Liver (tissue), 8 donors: ENCODE measurements at regions not wholly inside any gene's neighbourhood (a gene's known extent, or its start where the extent isn't known, plus 50 kb on each side); places are given as distances from the start of the nearest gene placed in this dataset.

Source experiments
- DNase-seq: peaks from one replicate; pipeline ENCODE4 v3.0.0-alpha.2; 2017; ENCODE audit warnings: low spot score
- H3K27ac ChIP-seq, 2 donors: one replicate each; pipeline ENCODE4 v1.7.0; 2013; ENCODE audit warnings: inconsistent platforms in 2 of 2, low read length in 2 of 2, control low read depth in 1 of 2, low read depth in 1 of 2, mild to moderate bottlenecking in 1 of 2
- H3K27me3 ChIP-seq, 4 donors: one replicate each; pipeline versions ENCODE4 v1.6.1 to v1.7.0; 2013; ENCODE audit warnings: low read length in 3 of 4, inconsistent platforms in 1 of 4, mild to moderate bottlenecking in 1 of 4, moderate library complexity in 1 of 4; ENCODE audit not compliant: control insufficient read depth in 4 of 4, insufficient read depth in 4 of 4
- H3K36me3 ChIP-seq, 4 donors: one replicate each; pipeline versions ENCODE4 v1.6.1 to v1.7.0; 2013; ENCODE audit warnings: low read length in 3 of 4, mild to moderate bottlenecking in 3 of 4, low read depth in 1 of 4, moderate library complexity in 1 of 4; ENCODE audit not compliant: control insufficient read depth in 4 of 4, insufficient read depth in 3 of 4
- H3K4me1 ChIP-seq, 4 donors: one replicate each; pipeline versions ENCODE4 v1.6.1 to v1.7.0; 2013; ENCODE audit warnings: low read length in 3 of 4, mild to moderate bottlenecking in 3 of 4, moderate library complexity in 1 of 4; ENCODE audit not compliant: control insufficient read depth in 4 of 4, insufficient read depth in 4 of 4
- H3K4me3 ChIP-seq, 3 donors: one replicate each; pipeline versions ENCODE4 v1.6.1 to v1.7.0; 2013; ENCODE audit warnings: low read length in 3 of 3, control low read depth in 1 of 3, low read depth in 1 of 3, mild to moderate bottlenecking in 1 of 3
- H3K9ac ChIP-seq, 2 donors: one replicate each; pipeline ENCODE4 v1.7.0; 2013; ENCODE audit warnings: low read length in 2 of 2, mild to moderate bottlenecking in 2 of 2, moderate library complexity in 2 of 2, control low read depth in 1 of 2, low read depth in 1 of 2
- H3K9me3 ChIP-seq, 4 donors: one replicate each; pipeline versions ENCODE4 v1.6.1 to v1.7.0; 2013; ENCODE audit warnings: low read length in 3 of 4; ENCODE audit not compliant: control insufficient read depth in 4 of 4
- CTCF ChIP-seq: fragments of 150-350 bp; IDR thresholded peaks from 2 replicates; pipeline ENCODE4 v1.5.1; 2017; ENCODE audit warnings: improper control_type of control experiment, low read depth, low read length; ENCODE audit not compliant: missing input control
- EGR1 ChIP-seq, 2 donors: IDR thresholded peaks; 2 replicates each; pipeline ENCODE4 v1.6.1; 2016 to 2018; ENCODE audit warnings: antibody characterized with exemption in 2 of 2, low read depth in 2 of 2
- FOXA1 ChIP-seq: IDR thresholded peaks from 2 replicates; pipeline ENCODE4 v1.6.1; 2016; ENCODE audit warnings: antibody characterized with exemption
- FOXA2 ChIP-seq: IDR thresholded peaks from 2 replicates; pipeline ENCODE4 v1.6.1; 2016; ENCODE audit warnings: antibody characterized with exemption
- GABPA ChIP-seq, 2 donors: IDR thresholded peaks in 1 of 2; conservative IDR thresholded peaks in 1 of 2; 2 replicates each; pipeline ENCODE4 v1.6.1; 2016; ENCODE audit warnings: antibody characterized with exemption in 2 of 2, mild to moderate bottlenecking in 1 of 2, moderate library complexity in 1 of 2
- JUND ChIP-seq, 2 donors: IDR thresholded peaks; 2 replicates each; pipeline ENCODE4 v1.6.1; 2016; ENCODE audit warnings: antibody characterized with exemption in 2 of 2
- NR2F2 ChIP-seq: IDR thresholded peaks from 2 replicates; pipeline ENCODE4 v1.6.1; 2016; ENCODE audit warnings: antibody characterized with exemption
- RAD21 ChIP-seq, 2 donors: IDR thresholded peaks; 2 replicates each; pipeline ENCODE4 v1.6.1; 2016; ENCODE audit warnings: antibody characterized with exemption in 2 of 2, mild to moderate bottlenecking in 2 of 2
- RXRA ChIP-seq, 2 donors: IDR thresholded peaks; 2 replicates each; pipeline ENCODE4 v1.6.1; 2017 to 2018; ENCODE audit warnings: antibody characterized with exemption in 2 of 2, mild to moderate bottlenecking in 1 of 2
- SP1 ChIP-seq: IDR thresholded peaks from 2 replicates; pipeline ENCODE4 v1.6.1; 2018; ENCODE audit warnings: antibody characterized with exemption, mild to moderate bottlenecking
- YY1 ChIP-seq: IDR thresholded peaks from 2 replicates; pipeline ENCODE4 v1.6.1; 2016; ENCODE audit warnings: antibody characterized with exemption, mild to moderate bottlenecking
- WGBS: extraction: QIAGEN DNeasy Blood & Tissue Kit; methylation state at CpG from one replicate; pipeline ENCODE4 v1.1.7; 2013; 5-methylcytosine and 5-hydroxymethylcytosine counted together
- TF ChIP-seq, protein P1 (sequence below): IDR thresholded peaks from 2 replicates; pipeline ENCODE4 v1.6.1; 2016; ENCODE audit warnings: antibody characterized with exemption, mild to moderate bottlenecking
- TF ChIP-seq, protein P2 (sequence below): IDR thresholded peaks from 2 replicates; pipeline ENCODE4 v1.6.1; 2016; ENCODE audit warnings: antibody characterized with exemption
- TF ChIP-seq, protein P3 (sequence below): IDR thresholded peaks from 2 replicates; pipeline ENCODE4 v1.6.1; 2016; ENCODE audit warnings: antibody characterized with exemption
- donor health status: healthy.
- donor health status: healthy.
- donor health status: healthy.
- donor health status: healthy.
- donor health status: healthy.

DNA sequence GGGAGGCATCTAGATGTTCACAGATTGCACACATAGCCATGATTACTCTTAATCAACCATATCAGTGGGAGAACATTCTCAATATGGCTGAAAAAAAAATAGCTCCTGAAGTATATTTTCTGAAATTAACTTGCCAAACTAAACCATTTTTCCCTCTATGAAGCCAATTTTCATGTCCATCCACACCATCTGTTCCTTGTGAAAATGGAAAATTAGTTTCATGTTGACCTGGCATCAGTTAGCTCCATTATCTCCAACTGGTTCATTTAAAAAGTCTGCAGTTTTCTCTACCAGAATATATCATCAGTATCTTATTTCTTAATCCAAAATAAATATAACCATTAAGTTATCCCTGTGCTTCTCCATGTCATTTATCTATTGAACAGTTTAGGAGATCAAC lies 138.8 kb upstream of the CDH10 start:
- Histone ChIP-seq H3K27me3 (peaks cover 0 to 3% (median 0%) of the 10 kb centered on the region in 4 donors), H3K4me3 (no peak overlapping the region)

GRCh38 chr5:24777392-24777791 lies 132.6 kb upstream of the CDH10 start:
- H3K27me3 ChIP-seq: no peaks in the 10 kb centered on the region
- H3K4me1 ChIP-seq: no peaks in the 10 kb centered on the region
- no peak for TF ChIP-seq JUND (IDR thresholded peaks at IDR 0.05)
- no peak for TF ChIP-seq YY1
- TF ChIP-seq, protein P1, sequence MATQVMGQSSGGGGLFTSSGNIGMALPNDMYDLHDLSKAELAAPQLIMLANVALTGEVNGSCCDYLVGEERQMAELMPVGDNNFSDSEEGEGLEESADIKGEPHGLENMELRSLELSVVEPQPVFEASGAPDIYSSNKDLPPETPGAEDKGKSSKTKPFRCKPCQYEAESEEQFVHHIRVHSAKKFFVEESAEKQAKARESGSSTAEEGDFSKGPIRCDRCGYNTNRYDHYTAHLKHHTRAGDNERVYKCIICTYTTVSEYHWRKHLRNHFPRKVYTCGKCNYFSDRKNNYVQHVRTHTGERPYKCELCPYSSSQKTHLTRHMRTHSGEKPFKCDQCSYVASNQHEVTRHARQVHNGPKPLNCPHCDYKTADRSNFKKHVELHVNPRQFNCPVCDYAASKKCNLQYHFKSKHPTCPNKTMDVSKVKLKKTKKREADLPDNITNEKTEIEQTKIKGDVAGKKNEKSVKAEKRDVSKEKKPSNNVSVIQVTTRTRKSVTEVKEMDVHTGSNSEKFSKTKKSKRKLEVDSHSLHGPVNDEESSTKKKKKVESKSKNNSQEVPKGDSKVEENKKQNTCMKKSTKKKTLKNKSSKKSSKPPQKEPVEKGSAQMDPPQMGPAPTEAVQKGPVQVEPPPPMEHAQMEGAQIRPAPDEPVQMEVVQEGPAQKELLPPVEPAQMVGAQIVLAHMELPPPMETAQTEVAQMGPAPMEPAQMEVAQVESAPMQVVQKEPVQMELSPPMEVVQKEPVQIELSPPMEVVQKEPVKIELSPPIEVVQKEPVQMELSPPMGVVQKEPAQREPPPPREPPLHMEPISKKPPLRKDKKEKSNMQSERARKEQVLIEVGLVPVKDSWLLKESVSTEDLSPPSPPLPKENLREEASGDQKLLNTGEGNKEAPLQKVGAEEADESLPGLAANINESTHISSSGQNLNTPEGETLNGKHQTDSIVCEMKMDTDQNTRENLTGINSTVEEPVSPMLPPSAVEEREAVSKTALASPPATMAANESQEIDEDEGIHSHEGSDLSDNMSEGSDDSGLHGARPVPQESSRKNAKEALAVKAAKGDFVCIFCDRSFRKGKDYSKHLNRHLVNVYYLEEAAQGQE: no peak
- TF ChIP-seq FOXA1: no peak
- no peak for TF ChIP-seq SP1
- TF ChIP-seq RAD21 (IDR thresholded peaks at IDR 0.05): no peak
- no peak for TF ChIP-seq CTCF
- TF ChIP-seq FOXA2: no peak
- TF ChIP-seq GABPA (IDR thresholded peaks at IDR 0.05 in 1 of 2, conservative IDR thresholded peaks at IDR 0.05 in 1 of 2): no peak
- TF ChIP-seq EGR1 (IDR thresholded peaks at IDR 0.05; ENCODE audit: low read depth in 2 of 2): no peak
- no peak for TF ChIP-seq NR2F2
- no peak overlapping the region for H3K27ac ChIP-seq
- 90% methylated on average over 10 of the region's 10 CpGs for WGBS
- no peak for DNase-seq
- H3K4me3 ChIP-seq: no peak overlapping the region
- no peaks in the 10 kb centered on the region for H3K9me3 ChIP-seq
- H3K36me3 ChIP-seq: no peaks in the 10 kb centered on the region
- H3K9ac ChIP-seq: no peak overlapping the region

More for the DNA sequence above, 138.8 kb upstream of the CDH10 start:
- no peak for DNase-seq
- H3K27ac ChIP-seq: no peak overlapping the region
- H3K9me3 ChIP-seq: no peaks in the 10 kb centered on the region
- no peak for TF ChIP-seq SP1
- no peak for TF ChIP-seq RXRA (IDR thresholded peaks at IDR 0.05)
- TF ChIP-seq, protein P2, sequence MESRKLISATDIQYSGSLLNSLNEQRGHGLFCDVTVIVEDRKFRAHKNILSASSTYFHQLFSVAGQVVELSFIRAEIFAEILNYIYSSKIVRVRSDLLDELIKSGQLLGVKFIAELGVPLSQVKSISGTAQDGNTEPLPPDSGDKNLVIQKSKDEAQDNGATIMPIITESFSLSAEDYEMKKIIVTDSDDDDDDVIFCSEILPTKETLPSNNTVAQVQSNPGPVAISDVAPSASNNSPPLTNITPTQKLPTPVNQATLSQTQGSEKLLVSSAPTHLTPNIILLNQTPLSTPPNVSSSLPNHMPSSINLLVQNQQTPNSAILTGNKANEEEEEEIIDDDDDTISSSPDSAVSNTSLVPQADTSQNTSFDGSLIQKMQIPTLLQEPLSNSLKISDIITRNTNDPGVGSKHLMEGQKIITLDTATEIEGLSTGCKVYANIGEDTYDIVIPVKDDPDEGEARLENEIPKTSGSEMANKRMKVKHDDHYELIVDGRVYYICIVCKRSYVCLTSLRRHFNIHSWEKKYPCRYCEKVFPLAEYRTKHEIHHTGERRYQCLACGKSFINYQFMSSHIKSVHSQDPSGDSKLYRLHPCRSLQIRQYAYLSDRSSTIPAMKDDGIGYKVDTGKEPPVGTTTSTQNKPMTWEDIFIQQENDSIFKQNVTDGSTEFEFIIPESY: no peak
- TF ChIP-seq, protein P1: no peak
- TF ChIP-seq RAD21 (IDR thresholded peaks at IDR 0.05): no peak
- TF ChIP-seq, protein P3, sequence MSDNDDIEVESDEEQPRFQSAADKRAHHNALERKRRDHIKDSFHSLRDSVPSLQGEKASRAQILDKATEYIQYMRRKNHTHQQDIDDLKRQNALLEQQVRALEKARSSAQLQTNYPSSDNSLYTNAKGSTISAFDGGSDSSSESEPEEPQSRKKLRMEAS: no peak
- no peak for TF ChIP-seq JUND (IDR thresholded peaks at IDR 0.05)
- TF ChIP-seq GABPA (IDR thresholded peaks at IDR 0.05 in 1 of 2, conservative IDR thresholded peaks at IDR 0.05 in 1 of 2): no peak
- no peaks in the 10 kb centered on the region for H3K36me3 ChIP-seq
- no peaks in the 10 kb centered on the region for H3K4me1 ChIP-seq
- no peak overlapping the region for H3K9ac ChIP-seq
